AG08395 (cell line): ENCODE measurements at regions not wholly inside any gene's neighbourhood (a gene's known extent, or its start where the extent isn't known, plus 50 kb on each side); places are given as distances from the start of the nearest gene placed in this dataset.
A peak's percentile ranks its signal among the peaks of the same experiment; 100 is the strongest.
"Not testable (repeated sequence)": the region's sequence is repeated elsewhere in the genome, so short reads cannot be mapped to it uniquely, and the experiment has no call there.

Experiments
- DNase-seq: peaks from one replicate; pipeline ENCODE4 v3.0.0; 2012; ENCODE audit warnings: mixed read lengths, low spot score

GRCh38 chr11:112310848-112311247, 50.2 kb upstream of the PLET1 start:
- no peak for DNase-seq

- DNase-seq: no peak
These were observed 54.5 kb upstream of the PLET1 start for GRCh38 chr11:112315057-112315720.

DNA sequence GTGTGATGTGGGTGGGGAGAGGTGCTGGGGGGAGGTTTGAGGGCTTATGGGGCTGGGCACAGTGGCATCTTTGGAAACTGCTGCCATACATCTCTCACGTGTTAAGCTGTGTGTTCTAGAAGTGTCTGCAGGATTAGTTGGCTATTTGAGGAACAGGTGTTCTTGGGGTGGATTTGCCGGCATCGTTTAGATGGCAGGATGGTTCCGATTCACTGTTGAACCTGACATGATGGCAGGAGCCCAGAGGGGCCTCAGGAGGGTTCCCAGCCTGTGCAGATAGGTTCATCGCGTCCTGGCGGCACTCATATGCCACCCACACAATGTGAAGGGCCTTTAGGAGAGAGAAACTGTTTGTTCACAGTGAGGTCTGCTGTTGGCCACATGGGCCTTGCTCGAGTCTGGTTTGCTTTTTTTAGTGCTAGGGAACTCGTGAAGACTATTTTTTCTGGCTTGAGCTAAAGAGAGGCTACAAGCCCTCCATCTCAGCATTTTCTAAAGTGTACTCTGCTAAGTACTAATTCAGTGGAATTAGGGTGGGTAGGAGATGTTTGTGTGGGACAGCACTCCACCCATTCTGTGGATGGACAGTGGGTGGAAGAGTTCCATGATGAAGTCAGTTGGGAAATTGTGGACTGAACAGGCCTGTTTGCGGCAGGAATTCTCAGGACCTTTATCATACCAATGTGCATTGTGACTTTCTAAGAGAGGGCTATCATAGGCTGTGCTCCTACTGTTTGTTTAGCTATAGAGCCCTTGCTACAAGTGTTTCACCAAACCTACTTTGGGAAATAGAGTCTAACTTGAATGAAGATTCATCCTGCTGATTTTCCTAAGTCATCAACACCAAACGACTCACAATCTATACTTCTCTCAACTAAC, 55.4 kb upstream of the PLET1 start:
- DNase-seq: no peak

- DNase-seq: no peak
These were observed 56.3 kb upstream of the PLET1 start for GRCh38 chr11:112316971-112317370.

- DNase-seq: peak; percentile 85
These were observed 57.5 kb upstream of the PLET1 start for GRCh38 chr11:112318184-112318591.

GRCh38 chr11:112318661-112319060, 58.0 kb upstream of the PLET1 start:
- no peak for DNase-seq

DNA sequence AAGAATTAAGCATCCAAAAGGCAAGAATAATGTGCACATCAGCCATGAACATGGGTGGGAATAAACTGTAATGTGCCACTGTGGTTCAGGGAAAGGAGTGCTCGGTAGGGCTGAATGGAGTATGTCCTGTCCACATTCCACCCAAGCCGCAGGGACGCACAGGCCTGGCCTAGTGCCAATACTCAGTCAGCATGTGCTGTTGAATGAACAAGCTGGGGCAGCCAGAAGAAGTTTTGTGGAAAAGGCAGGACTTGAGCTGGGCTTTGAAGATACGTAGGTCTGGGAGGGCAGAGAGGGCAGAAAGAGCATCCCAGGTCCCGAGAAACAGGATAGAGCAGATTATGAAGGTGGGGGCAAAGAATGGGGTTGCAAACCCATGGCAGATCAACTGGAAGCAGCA, 60.0 kb upstream of the PLET1 start:
- DNase-seq: peak; percentile 54

DNA sequence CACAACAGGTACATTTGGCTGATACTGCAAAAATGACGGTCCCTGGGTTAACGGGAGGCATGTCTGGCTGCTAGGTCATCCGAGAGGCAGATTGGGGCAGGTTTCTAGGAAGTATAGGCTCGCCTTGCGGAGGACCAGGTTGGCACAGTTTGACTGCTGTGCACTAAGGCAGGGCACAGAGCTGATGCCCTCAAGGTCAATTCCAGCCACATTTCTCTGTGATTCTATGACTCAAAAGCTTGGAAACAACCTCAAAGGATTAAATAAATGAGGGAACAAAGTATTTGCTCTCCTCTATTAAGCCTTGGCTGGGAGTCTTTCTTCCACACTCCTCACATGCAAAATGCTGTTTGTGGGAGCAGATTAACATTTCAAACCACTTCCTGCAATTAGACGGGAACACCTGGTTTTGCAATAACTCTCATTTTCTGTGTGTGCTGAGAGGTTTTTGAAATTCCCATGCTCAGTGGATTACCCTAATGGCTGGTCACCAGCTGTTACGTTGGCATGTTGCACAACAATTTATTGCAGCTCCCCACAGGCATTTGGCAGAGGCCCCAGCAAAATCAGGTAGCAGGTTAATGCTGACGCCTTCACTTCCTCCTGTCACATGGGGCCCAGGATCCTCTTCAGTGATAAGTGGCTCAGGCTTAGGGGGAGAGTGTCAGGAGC, 61.0 kb upstream of the PLET1 start:
- peak; percentile 45 for DNase-seq

GRCh38 chr11:112322173-112322790, 61.6 kb upstream of the PLET1 start:
- DNase-seq: no peak

GRCh38 chr11:112334381-112334780, 73.7 kb upstream of the PLET1 start:
- DNase-seq: no peak

DNA sequence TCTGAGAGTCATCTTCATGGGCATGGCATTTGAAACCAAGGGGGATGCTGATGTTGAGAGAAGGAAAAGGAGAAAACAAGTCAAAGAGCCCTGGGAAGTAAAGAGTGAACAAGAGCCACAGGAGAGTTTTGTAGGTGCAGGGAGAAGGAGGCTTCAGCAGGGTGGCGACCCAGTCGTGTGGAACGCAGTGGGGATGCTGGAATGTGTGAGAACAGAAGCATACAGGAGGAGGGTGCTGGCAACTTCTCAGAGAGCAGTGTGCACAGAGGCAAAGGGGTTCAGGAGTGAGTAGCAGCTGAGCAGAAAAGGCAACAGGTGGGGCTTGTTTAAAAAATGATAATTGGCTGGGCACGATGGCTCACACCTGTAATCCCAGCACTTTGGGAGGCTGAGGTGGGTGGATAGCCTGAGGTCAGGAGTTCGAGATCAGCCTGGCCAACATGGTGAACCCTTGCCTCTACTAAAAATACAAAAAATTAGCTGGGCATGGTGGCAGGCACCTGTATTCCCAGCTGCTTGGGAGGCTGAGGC, 75.8 kb upstream of the PLET1 start:
- DNase-seq: no peak

DNA sequence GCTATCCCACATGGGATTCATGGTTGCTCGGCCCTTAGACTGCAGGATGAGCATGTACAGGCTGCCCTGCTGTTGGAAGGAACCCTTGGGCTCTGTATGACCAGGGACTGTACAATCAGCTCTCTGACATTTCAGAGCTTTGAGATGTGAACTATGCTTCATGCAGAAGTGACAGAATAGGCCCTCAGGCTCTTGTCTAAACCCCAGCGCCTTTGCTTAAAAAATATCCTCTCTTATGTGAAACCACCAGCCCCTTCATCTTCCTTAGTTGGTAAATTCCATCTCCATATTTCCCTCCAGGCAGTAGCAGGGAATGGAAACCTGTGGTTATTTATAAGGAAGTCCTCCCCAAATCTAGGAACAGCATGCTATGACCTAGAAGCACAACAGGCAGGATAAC, 78.9 kb upstream of the PLET1 start:
- DNase-seq: no peak

- DNase-seq: no peak
These were observed 82.8 kb upstream of the PLET1 start for GRCh38 chr11:112343368-112344039.

DNA sequence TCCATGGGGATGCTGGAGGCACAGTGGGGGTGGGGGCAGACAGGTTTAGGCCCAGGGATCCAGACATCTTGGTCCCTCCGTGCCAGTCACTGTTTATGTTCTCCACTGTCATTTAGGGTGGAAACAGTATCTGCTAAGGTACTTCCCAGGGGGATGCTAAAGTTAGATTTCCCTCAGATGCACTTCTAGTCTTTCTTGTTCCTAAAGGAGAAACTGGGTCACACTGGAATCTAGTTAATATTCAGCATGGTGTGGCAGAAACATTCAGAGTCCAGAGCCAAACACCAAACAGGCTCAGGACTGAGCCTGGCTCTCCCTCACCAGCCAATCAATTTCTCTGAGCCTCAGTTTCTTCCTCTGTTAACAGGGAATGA, 83.4 kb upstream of the PLET1 start:
- no peak for DNase-seq

GRCh38 chr11:112345166-112345565, 84.5 kb upstream of the PLET1 start:
- no peak for DNase-seq

DNA sequence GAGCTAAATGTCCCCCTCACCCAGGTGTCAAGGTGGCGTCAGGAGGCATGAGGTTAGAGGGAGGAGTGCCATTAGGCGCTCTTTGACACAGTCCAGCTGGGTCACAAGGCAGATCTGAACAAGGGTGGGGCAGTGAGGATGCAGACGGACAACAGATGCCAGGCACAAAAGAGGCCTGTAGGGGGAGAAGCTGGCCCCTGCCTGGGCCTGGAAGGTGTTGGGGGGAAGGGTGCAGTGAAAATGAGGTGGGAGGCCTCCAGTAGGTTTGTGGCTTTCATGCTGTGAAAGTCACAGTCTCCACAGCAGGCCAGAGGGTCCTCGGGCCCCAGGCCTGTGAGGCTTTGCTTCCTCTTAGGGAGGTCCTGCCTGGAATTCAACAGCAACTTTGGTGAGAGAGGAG, 85.0 kb upstream of the PLET1 start:
- DNase-seq: no peak

DNA sequence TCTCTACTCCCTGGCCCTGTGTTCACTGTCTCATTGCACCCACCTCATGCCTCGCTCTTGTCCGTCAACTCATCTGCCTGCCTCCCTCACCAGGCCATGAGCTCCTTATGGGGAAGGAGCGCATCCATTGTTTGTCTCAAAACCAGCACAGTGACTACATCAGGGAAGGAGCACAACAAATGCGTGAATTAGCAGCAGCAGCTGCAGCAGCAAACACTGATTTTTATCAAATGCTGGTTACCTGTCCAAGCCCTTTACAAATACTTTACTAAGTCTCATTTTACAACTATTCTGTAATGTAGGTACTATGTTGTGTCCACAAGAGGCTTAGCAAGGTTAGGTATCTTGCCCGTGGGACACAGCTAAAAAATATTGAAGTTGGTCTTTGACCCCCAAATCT, 85.9 kb upstream of the PLET1 start:
- no peak for DNase-seq

GRCh38 chr11:112348480-112349029, 87.9 kb upstream of the PLET1 start:
- DNase-seq: no peak

DNA sequence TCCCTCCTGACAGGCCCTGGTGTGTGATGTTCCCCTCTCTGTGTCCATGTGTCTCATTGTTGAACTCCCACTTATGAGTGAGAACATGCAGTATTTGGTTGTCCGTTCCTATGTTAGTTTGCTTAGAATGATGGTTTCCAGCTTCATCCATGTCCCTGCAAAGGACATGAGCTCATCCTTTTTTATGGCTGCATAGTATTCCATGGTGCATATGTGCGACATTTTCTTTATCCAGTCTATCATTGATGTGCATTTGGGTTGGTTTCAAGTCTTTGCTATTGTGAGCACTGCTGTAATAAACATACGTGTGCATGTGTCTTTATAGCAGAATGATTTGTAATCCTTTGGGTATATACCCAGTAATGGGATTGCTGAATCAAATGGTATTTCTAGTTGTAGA, 90.8 kb upstream of the PLET1 start:
- not testable (repeated sequence) for DNase-seq

- DNase-seq: no peak
These were observed 92.2 kb upstream of the PLET1 start for GRCh38 chr11:112352907-112353306.

DNA sequence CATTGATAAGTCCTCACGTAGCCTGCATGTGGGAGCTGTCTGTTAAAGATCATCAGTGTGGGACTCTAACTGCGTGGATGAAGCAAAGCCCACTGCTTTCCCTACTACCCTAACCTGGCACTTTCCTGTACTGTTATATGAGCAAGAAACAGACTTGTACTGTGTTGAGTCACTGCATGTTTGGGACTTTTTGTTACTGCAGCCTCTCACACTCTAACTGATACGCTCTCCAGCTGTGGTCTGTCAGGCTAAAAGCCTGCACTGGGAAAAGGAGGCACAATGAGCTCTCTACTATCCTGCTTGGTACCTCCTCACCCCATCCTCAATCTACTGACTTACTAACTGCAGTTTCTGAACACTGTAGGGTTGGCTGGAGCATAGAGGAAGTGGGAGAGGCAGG, 93.7 kb upstream of the PLET1 start:
- no peak for DNase-seq
